Body of pancreas (tissue), 4 donors: ENCODE measurements at regions not wholly inside any gene's neighbourhood (a gene's known extent, or its start where the extent isn't known, plus 50 kb on each side); places are given as distances from the start of the nearest gene placed in this dataset.

Experiments
- ATAC-seq: fragments of 150-250 bp; one replicate; pipeline ENCODE4 v1.9.1; 2016
- DNase-seq, 4 donors: peaks; one replicate each; pipeline ENCODE4 v3.0.0-alpha.2; 2019
- H3K27ac ChIP-seq, 4 donors: fragments of 200-600 bp; sonication (generic); 1 replicate in 3 of 4; 2 replicates in 1 of 4; pipeline versions ENCODE4 v1.5.1 to v1.6.1; 2016 to 2019; ENCODE audit warnings: mild to moderate bottlenecking in 1 of 4, mixed read lengths in 1 of 4, moderate library complexity in 1 of 4
- H3K27me3 ChIP-seq, 2 donors: fragments of 200-600 bp; sonication (generic); one replicate each; pipeline ENCODE4 v1.6.0; 2016; ENCODE audit warnings: mild to moderate bottlenecking in 1 of 2
- H3K36me3 ChIP-seq, 2 donors: fragments of 200-600 bp; sonication (generic); replicated peaks in 1 of 2; 2 replicates each; pipeline ENCODE4 v1.5.1; 2016; ENCODE audit warnings: low read depth in 2 of 2; ENCODE audit not compliant: insufficient read depth in 1 of 2
- H3K4me1 ChIP-seq: fragments of 200-600 bp; sonication (generic); one replicate; pipeline ENCODE4 v1.6.0; 2016
- H3K4me3 ChIP-seq, 2 donors: fragments of 200-600 bp; sonication (generic); 1 replicate in 1 of 2; 2 replicates in 1 of 2; pipeline ENCODE4 v1.5.1; 2016 to 2019
- H3K9me3 ChIP-seq, 3 donors: fragments of 200-600 bp; sonication (generic); 1 replicate in 2 of 3; 2 replicates in 1 of 3; pipeline ENCODE4 v1.5.1; 2016
- POLR2A ChIP-seq, 3 donors: fragments of 450-650 bp; IDR thresholded peaks; one replicate each; pipeline ENCODE4 v1.6.1; 2016; ENCODE audit warnings: antibody characterized with exemption in 3 of 3, mild to moderate bottlenecking in 2 of 3
- WGBS, 2 donors: methylation state at CpG; one replicate each; pipeline ENCODE4 v1.1.5; 2017; 5-methylcytosine and 5-hydroxymethylcytosine counted together
- intact Hi-C: fragments of 100-400 bp; cut with DNase I; formaldehyde crosslinking; loops from one replicate; pipeline ENCODE4 v1.15.1; 2023
- TF ChIP-seq, protein P1 (sequence below), 7 experiments: fragments of 450-650 bp in 4 of 7; fragments of 200-600 bp in 3 of 7; sonication (generic) in 3 of 7; IDR thresholded peaks; one replicate each; pipeline ENCODE4 v1.5.1; 2016 to 2019; ENCODE audit warnings: antibody characterized with exemption in 7 of 7

DNA sequence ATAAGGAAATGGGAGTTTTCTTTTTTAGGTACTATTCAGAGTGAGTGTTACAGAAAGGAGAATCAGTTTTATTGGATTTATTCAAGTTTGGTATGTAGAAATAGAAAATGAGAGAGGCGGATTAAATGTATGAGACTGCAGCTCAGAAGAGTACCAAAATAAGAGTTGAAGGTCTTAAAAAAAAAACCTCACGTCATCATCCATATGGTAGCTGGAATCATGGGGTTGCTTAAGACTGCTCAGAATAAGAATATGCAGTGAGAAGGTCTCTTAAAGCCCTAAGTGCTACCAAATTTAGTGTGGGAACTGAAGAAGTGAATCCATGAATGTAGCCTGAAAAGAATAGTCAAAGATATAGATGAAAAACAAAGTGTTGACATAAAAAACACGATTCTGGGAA, 825.5 kb upstream of the SEL1L start:
- WGBS, 2 donors = 65 to 68% methylated on average over 3 of the region's 3 CpGs
- Histone ChIP-seq H3K36me3 (no peaks in the 10 kb centered on the region), H3K4me1 (no peaks in the 10 kb centered on the region), H3K27me3 (no peaks in the 10 kb centered on the region), H3K9me3 (no peaks in the 10 kb centered on the region), H3K4me3 (no peak overlapping the region), H3K27ac (no peak overlapping the region)
- no peak for DNase-seq
- TF ChIP-seq POLR2A (IDR thresholded peaks at IDR 0.05) = no peak
- TF ChIP-seq, protein P1, sequence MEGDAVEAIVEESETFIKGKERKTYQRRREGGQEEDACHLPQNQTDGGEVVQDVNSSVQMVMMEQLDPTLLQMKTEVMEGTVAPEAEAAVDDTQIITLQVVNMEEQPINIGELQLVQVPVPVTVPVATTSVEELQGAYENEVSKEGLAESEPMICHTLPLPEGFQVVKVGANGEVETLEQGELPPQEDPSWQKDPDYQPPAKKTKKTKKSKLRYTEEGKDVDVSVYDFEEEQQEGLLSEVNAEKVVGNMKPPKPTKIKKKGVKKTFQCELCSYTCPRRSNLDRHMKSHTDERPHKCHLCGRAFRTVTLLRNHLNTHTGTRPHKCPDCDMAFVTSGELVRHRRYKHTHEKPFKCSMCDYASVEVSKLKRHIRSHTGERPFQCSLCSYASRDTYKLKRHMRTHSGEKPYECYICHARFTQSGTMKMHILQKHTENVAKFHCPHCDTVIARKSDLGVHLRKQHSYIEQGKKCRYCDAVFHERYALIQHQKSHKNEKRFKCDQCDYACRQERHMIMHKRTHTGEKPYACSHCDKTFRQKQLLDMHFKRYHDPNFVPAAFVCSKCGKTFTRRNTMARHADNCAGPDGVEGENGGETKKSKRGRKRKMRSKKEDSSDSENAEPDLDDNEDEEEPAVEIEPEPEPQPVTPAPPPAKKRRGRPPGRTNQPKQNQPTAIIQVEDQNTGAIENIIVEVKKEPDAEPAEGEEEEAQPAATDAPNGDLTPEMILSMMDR (IDR thresholded peaks at IDR 0.05) = no peak
- ATAC-seq = no peak
- intact Hi-C loops = no loop called here

DNA sequence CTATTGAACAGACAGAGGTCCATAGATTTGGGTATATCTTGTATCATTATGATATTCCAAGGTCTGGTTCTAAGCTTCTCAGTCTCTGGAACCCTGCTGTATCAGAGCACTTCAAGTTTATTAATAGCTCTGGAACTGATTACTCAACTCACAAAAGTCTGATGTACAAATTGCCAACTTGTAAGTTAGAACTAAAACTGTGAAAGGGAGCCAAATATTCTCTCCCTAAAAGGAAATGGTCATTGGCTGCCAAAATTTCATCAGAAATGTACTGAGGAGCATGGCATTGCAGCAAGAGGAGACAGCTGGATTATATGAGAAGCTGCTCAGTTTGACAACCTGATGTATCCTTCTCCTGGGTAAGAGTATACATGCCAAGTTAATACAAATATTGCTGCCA, 828.8 kb upstream of the SEL1L start:
- TF ChIP-seq POLR2A (IDR thresholded peaks at IDR 0.05) = no peak
- TF ChIP-seq, protein P1 (IDR thresholded peaks at IDR 0.05) = no peak
- no peaks in the 10 kb centered on the region for H3K9me3 ChIP-seq
- H3K36me3 ChIP-seq = no peaks in the 10 kb centered on the region
- intact Hi-C loops = no loop called here
- DNase-seq (no peak), ATAC-seq (peak; percentile 35)
- H3K4me3 ChIP-seq = no peak overlapping the region
- no peaks in the 10 kb centered on the region for H3K4me1 ChIP-seq
- no peaks in the 10 kb centered on the region for H3K27me3 ChIP-seq
- H3K27ac ChIP-seq = no peak overlapping the region

DNA sequence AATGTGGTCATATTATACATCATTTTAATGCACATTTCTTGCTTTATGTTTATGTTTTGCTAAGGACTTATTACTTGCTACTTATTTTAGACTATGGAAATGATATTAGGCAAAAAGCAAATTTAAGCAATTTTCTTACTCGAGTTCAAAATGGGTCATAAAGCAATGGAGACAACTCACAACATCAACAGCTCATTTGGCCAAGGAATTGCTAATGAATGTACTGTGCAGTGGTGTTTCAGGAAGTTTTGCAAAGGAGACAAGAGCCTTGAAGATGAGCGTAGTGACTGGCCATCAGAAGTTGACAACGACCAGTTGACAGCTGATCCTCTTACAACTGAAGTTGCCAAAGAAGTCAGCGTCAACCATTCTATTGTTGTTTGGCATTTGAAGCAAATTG, 831.8 kb upstream of the SEL1L start:
- 81 to 84% methylated on average over 4 of the region's 4 CpGs for WGBS, 2 donors
- Histone ChIP-seq H3K27ac (no peak overlapping the region), H3K4me3 (no peak overlapping the region), H3K36me3 (no peaks in the 10 kb centered on the region), H3K9me3 (no peaks in the 10 kb centered on the region), H3K4me1 (no peaks in the 10 kb centered on the region), H3K27me3 (no peaks in the 10 kb centered on the region)
- TF ChIP-seq POLR2A (IDR thresholded peaks at IDR 0.05) = no peak
- TF ChIP-seq, protein P1 (IDR thresholded peaks at IDR 0.05) = no peak
- no peak for DNase-seq
- intact Hi-C loops = no loop called here
- no peak for ATAC-seq

DNA sequence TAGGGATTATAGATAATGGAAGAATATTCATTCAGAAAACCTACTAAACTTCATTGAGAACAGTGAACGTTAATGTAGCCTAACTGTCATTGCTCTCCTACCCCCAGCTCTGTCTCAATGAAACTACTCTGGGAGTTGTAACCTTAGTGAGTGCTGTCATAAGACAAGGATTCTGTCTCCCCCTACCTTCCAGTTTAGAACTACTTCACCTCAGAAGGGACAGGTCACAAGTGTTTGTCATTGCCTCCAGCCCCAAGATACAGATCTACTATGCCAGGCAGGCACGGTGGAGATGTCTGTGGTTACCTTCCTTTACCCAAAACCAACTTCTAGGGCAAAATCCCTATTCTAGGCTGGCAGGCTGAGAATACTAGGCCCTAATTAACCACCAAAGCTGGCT, 833.1 kb upstream of the SEL1L start:
- no peak for TF ChIP-seq POLR2A (IDR thresholded peaks at IDR 0.05)
- TF ChIP-seq, protein P1 (IDR thresholded peaks at IDR 0.05) = no peak
- no peaks in the 10 kb centered on the region for H3K9me3 ChIP-seq
- DNase-seq = no peak
- H3K4me3 ChIP-seq = no peak overlapping the region
- H3K4me1 ChIP-seq = no peaks in the 10 kb centered on the region
- H3K27me3 ChIP-seq = no peaks in the 10 kb centered on the region
- no peak overlapping the region for H3K27ac ChIP-seq
- intact Hi-C loops = no loop called here
- no peaks in the 10 kb centered on the region for H3K36me3 ChIP-seq
- WGBS, 2 donors = 63 to 65% methylated on average over 2 of the region's 2 CpGs
- ATAC-seq = no peak

DNA sequence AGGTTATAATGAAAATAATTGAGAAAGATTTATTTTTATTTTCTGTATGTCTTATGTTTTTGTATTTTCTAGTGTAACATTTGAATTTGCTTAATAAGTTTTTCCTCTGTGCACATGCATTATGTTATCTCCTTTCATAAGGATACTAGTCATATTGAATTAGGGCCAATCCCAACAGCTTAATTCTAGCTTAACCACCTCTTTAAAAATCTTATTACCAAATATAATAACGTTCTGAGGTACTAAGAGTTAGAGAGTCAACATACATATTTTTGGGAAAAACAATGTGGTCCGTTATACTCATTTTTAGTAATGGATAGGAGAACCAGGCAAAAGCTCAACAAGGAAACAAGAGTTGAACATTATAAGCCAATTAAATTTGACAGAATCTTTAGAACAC, 845.6 kb upstream of the SEL1L start:
- intact Hi-C loops = no loop called here
- Histone ChIP-seq H3K4me1 (no peaks in the 10 kb centered on the region), H3K36me3 (no peaks in the 10 kb centered on the region), H3K27me3 (no peaks in the 10 kb centered on the region), H3K27ac (no peak overlapping the region), H3K4me3 (no peak overlapping the region), H3K9me3 (no peaks in the 10 kb centered on the region)
- WGBS, 2 donors = 75 to 77% methylated on average over 2 of the region's 2 CpGs
- ATAC-seq (no peak), DNase-seq (no peak)
- TF ChIP-seq, protein P1 (IDR thresholded peaks at IDR 0.05) = no peak
- TF ChIP-seq POLR2A (IDR thresholded peaks at IDR 0.05) = no peak
